ENCODE measurements at regions not wholly inside any gene's neighbourhood (a gene's known extent, or its start where the extent isn't known, plus 50 kb on each side); places are given as distances from the start of the nearest gene placed in this dataset.
A peak's percentile ranks its signal among the peaks of the same experiment; 100 is the strongest.

DNA sequence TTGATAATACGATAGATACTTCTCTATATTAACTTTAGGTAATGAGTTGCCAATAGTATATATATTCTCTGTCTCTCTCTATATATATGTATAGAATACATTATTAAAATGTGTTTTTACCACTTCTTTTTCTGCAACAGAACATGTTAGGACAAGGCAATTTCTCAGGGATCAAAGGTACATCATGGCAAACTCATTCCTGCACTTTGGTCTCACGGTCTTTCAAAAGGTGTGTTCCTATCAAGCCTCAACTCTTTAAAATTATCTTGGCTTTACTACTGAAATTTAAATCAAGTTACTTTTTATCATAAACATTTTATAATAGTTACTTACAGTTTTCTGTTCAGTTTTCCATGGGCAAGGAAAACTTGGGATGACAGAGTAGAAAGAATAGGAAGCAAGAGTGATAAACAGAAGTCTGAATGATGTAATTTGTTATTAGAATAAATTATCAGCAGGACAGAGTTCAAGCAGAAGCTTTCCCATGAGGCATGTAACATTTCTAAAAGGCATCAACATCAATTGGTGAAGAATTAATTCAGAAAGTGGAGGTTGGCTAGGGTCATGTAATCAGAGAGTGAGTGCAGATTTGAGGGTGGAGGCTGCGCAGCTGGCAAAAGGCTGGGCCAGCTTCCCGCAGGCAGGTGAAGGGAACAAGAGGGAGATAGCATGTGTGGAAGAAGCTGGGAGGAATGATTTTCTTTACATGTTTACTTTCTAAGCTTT, 59.7 kb upstream of the LRAT start:
- no peaks in the 10 kb centered on the region for H3K27me3 ChIP-seq (ENCODE audit: insufficient read depth)
- no peaks in the 10 kb centered on the region for H3K9me2 ChIP-seq (ENCODE audit: insufficient read depth)
- H3K79me2 ChIP-seq (replicated peaks; ENCODE audit: insufficient read depth) = no peaks in the 10 kb centered on the region
- H3K27ac ChIP-seq (ENCODE audit: low read depth) = no peak overlapping the region
- Mint-ChIP-seq H3K36me3 (ENCODE audit: low read depth) (no peaks in the 10 kb centered on the region), H3K4me1 (no peaks in the 10 kb centered on the region), H3K27me3 (ENCODE audit: insufficient read depth, low read depth, poor library complexity) (no peaks in the 10 kb centered on the region), H3K27ac (no peak overlapping the region), H3K4me3 (no peak overlapping the region), H3K9me3 (no peaks in the 10 kb centered on the region)
- no peak overlapping the region for H3K4me3 ChIP-seq
- no peaks in the 10 kb centered on the region for H3F3A ChIP-seq (replicated peaks; ENCODE audit: low read depth)
- H3K4me2 ChIP-seq = no peak overlapping the region
- H4K20me1 ChIP-seq (replicated peaks; ENCODE audit: insufficient read depth) = no peaks in the 10 kb centered on the region
- no peaks in the 10 kb centered on the region for H3K4me1 ChIP-seq (ENCODE audit: insufficient read depth)
- H2AFZ ChIP-seq = no peak overlapping the region
- ATAC-seq (no peak), DNase-seq (ENCODE audit: low spot score) (no peak)
- H3K36me3 ChIP-seq (ENCODE audit: insufficient read depth) = no peaks in the 10 kb centered on the region
- TF ChIP-seq, protein P1, sequence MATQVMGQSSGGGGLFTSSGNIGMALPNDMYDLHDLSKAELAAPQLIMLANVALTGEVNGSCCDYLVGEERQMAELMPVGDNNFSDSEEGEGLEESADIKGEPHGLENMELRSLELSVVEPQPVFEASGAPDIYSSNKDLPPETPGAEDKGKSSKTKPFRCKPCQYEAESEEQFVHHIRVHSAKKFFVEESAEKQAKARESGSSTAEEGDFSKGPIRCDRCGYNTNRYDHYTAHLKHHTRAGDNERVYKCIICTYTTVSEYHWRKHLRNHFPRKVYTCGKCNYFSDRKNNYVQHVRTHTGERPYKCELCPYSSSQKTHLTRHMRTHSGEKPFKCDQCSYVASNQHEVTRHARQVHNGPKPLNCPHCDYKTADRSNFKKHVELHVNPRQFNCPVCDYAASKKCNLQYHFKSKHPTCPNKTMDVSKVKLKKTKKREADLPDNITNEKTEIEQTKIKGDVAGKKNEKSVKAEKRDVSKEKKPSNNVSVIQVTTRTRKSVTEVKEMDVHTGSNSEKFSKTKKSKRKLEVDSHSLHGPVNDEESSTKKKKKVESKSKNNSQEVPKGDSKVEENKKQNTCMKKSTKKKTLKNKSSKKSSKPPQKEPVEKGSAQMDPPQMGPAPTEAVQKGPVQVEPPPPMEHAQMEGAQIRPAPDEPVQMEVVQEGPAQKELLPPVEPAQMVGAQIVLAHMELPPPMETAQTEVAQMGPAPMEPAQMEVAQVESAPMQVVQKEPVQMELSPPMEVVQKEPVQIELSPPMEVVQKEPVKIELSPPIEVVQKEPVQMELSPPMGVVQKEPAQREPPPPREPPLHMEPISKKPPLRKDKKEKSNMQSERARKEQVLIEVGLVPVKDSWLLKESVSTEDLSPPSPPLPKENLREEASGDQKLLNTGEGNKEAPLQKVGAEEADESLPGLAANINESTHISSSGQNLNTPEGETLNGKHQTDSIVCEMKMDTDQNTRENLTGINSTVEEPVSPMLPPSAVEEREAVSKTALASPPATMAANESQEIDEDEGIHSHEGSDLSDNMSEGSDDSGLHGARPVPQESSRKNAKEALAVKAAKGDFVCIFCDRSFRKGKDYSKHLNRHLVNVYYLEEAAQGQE (IDR thresholded peaks at IDR 0.05; ENCODE audit: unreplicated experiment) = no peak
- TF ChIP-seq ZNF331 (CRISPR knock-in tag; IDR thresholded peaks at IDR 0.05; ENCODE audit: low read depth) (no peak), POLR2AphosphoS5 (IDR thresholded peaks at IDR 0.05; ENCODE audit: low read depth) (no peak), JUNB (IDR thresholded peaks at IDR 0.05; ENCODE audit: unreplicated experiment) (no peak)

DNA sequence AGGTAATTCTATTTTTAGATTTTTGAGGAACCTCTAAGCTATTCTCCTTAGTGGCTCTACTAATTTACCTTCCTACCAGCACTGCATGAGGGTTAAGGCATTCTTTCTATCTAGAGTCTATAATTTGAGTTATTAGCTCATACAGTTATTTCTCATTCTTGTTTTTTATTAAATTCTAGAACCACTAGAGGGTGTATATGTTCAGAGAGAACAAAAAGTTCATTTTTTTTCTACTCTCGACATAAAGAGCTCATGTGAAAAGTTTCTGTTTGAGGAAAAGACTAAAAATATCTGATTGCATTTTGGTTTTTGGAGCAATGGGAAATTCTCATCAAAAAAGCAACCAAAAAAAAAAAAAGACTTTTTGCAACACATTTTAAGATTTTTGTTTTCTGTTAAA, 57.0 kb upstream of the LRAT start:
- no peaks in the 10 kb centered on the region for H3K27me3 ChIP-seq (ENCODE audit: insufficient read depth)
- no peak overlapping the region for H3K4me3 Mint-ChIP-seq
- no peak overlapping the region for H3K4me2 ChIP-seq
- no peak overlapping the region for H3K4me3 ChIP-seq
- H3K27ac ChIP-seq (ENCODE audit: low read depth) = no peak overlapping the region
- no peak for ATAC-seq
- no peaks in the 10 kb centered on the region for H3K27me3 Mint-ChIP-seq (ENCODE audit: insufficient read depth, low read depth, poor library complexity)
- no peaks in the 10 kb centered on the region for H3K9me3 Mint-ChIP-seq
- H3F3A ChIP-seq (replicated peaks; ENCODE audit: low read depth) = no peaks in the 10 kb centered on the region
- H3K27ac Mint-ChIP-seq = no peak overlapping the region
- H3K9me2 ChIP-seq (ENCODE audit: insufficient read depth) = no peaks in the 10 kb centered on the region; the same call in 1 of the 2 replicates
- TF ChIP-seq, protein P2, sequence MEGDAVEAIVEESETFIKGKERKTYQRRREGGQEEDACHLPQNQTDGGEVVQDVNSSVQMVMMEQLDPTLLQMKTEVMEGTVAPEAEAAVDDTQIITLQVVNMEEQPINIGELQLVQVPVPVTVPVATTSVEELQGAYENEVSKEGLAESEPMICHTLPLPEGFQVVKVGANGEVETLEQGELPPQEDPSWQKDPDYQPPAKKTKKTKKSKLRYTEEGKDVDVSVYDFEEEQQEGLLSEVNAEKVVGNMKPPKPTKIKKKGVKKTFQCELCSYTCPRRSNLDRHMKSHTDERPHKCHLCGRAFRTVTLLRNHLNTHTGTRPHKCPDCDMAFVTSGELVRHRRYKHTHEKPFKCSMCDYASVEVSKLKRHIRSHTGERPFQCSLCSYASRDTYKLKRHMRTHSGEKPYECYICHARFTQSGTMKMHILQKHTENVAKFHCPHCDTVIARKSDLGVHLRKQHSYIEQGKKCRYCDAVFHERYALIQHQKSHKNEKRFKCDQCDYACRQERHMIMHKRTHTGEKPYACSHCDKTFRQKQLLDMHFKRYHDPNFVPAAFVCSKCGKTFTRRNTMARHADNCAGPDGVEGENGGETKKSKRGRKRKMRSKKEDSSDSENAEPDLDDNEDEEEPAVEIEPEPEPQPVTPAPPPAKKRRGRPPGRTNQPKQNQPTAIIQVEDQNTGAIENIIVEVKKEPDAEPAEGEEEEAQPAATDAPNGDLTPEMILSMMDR (conservative IDR thresholded peaks at IDR 0.05; ENCODE audit: low read depth in 2 of 2) = peak in 1 of 2 experiments; percentile 11; a peak in 1 of 4 replicates
- no peak for TF ChIP-seq POLR2AphosphoS5 (IDR thresholded peaks at IDR 0.05; ENCODE audit: low read depth)
- H4K20me1 ChIP-seq (replicated peaks; ENCODE audit: insufficient read depth) = no peaks in the 10 kb centered on the region
- no peaks in the 10 kb centered on the region for H3K4me1 Mint-ChIP-seq
- no peaks in the 10 kb centered on the region for H3K79me2 ChIP-seq (replicated peaks; ENCODE audit: insufficient read depth)
- H3K36me3 ChIP-seq (ENCODE audit: insufficient read depth) = no peaks in the 10 kb centered on the region
- no peak for DNase-seq (ENCODE audit: low spot score)
- H3K4me1 ChIP-seq (ENCODE audit: insufficient read depth) = no peaks in the 10 kb centered on the region
- H2AFZ ChIP-seq = no peak overlapping the region
- no peaks in the 10 kb centered on the region for H3K36me3 Mint-ChIP-seq (ENCODE audit: low read depth)
